Calu3 (cell line): ENCODE measurements at regions not wholly inside any gene's neighbourhood (a gene's known extent, or its start where the extent isn't known, plus 50 kb on each side); places are given as distances from the start of the nearest gene placed in this dataset.

ENCODE experiments used
- BruUV-seq: library from RNA; stranded (reverse); fragments of 400-500 nt; replicated peaks from 2 replicates; lab custom pipeline; 2021; lab: Mats Ljungman, UMichigan
- CTCF ChIA-PET: fragments of 300-600 bp; sonication (Branson Sonifier 250); formaldehyde crosslinking; loops from one replicate; lab custom pipeline; 2022; ENCODE audit warnings: antibody characterized with exemption; lab: Charles Lee
- DNase-seq: peaks from one replicate; pipeline ENCODE4 v3.0.0; 2022
- H3K27ac Mint-ChIP-seq: one replicate; pipeline ENCODE4 v1.8.0; 2022; ENCODE audit warnings: mixed read lengths; ENCODE audit not compliant: unreplicated experiment
- H3K27me3 Mint-ChIP-seq: one replicate; pipeline ENCODE4 v1.8.0; 2022; ENCODE audit warnings: mixed read lengths; ENCODE audit not compliant: unreplicated experiment
- H3K36me3 Mint-ChIP-seq: one replicate; pipeline ENCODE4 v1.8.0; 2022; ENCODE audit warnings: mild to moderate bottlenecking, moderate library complexity, mixed read lengths; ENCODE audit not compliant: insufficient read depth, unreplicated experiment
- H3K4me1 Mint-ChIP-seq: one replicate; pipeline ENCODE4 v1.8.0; 2022; ENCODE audit warnings: mild to moderate bottlenecking, low read depth, mixed read lengths; ENCODE audit not compliant: unreplicated experiment
- H3K4me3 Mint-ChIP-seq: one replicate; pipeline ENCODE4 v1.8.0; 2022; ENCODE audit warnings: mild to moderate bottlenecking, low read depth, moderate library complexity, mixed read lengths; ENCODE audit not compliant: unreplicated experiment
- H3K9me3 Mint-ChIP-seq: one replicate; pipeline ENCODE4 v1.8.0; 2022; ENCODE audit warnings: low read depth, mixed read lengths; ENCODE audit not compliant: unreplicated experiment
- intact Hi-C: fragments of 100-400 bp; cut with micrococcal nuclease; formaldehyde crosslinking; loops from one replicate; pipeline ENCODE4 v1.10.0; 2022; ENCODE audit not compliant: unreplicated experiment
- TF ChIP-seq, protein P1 (sequence below): fragments of 200-600 bp; IDR thresholded peaks from one replicate; pipeline ENCODE4 v1.8.0; 2022; ENCODE audit warnings: antibody characterized with exemption; ENCODE audit not compliant: unreplicated experiment

DNA sequence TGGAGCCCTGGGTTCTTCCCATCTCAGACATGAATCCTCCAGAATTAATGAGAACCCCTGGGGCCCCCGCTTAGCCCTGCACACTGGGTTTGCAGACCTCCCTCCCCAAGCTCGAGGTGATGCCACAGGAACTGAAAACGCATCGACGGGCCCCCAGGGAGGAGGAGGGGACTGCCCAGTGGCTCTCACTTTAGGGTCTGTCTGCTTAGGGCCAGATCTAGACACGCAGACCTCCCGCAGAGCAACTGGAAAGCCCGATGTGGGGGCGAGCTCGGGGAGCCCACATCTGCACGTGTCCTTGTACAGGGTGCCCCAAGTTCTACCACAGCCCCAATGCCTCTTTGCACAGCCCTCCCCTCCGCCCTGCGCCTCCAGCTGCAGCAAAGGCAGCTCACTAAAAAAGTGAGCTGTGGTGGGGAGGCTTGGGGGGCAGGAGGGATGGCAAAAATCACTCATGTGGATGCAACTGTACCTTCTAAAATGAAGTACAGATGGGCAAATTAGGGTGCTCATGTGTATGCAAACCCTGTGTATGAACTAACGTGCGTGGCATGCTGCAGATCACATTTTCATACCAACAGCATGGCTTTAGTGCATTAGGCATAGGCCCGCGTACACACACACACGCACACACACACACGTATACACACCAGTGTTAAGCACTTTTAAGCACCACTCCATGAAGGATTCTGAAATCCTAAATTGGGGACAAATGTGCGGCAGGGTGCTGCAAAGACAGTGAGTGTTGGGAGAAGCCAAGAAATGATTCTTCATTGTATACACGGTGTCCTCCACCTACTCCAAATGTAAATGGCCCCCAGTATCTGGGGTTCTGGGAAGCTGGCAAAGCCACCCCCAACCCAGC is 99.9 kb upstream of the MAP1LC3B2 start:
- TF ChIP-seq, protein P1, sequence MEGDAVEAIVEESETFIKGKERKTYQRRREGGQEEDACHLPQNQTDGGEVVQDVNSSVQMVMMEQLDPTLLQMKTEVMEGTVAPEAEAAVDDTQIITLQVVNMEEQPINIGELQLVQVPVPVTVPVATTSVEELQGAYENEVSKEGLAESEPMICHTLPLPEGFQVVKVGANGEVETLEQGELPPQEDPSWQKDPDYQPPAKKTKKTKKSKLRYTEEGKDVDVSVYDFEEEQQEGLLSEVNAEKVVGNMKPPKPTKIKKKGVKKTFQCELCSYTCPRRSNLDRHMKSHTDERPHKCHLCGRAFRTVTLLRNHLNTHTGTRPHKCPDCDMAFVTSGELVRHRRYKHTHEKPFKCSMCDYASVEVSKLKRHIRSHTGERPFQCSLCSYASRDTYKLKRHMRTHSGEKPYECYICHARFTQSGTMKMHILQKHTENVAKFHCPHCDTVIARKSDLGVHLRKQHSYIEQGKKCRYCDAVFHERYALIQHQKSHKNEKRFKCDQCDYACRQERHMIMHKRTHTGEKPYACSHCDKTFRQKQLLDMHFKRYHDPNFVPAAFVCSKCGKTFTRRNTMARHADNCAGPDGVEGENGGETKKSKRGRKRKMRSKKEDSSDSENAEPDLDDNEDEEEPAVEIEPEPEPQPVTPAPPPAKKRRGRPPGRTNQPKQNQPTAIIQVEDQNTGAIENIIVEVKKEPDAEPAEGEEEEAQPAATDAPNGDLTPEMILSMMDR, result no peak
- H3K27me3 Mint-ChIP-seq, result peaks cover 75% of the 10 kb centered on the region
- H3K36me3 Mint-ChIP-seq, result no peaks in the 10 kb centered on the region
- no peak overlapping the region for H3K4me3 Mint-ChIP-seq
- DNase-seq, result no peak
- H3K4me1 Mint-ChIP-seq, result peaks cover 21% of the 10 kb centered on the region
- CTCF ChIA-PET, result no interaction called here
- H3K9me3 Mint-ChIP-seq, result no peaks in the 10 kb centered on the region
- no TSS peak for BruUV-seq
- H3K27ac Mint-ChIP-seq, result no peak overlapping the region
- intact Hi-C loops, result no loop called here

DNA sequence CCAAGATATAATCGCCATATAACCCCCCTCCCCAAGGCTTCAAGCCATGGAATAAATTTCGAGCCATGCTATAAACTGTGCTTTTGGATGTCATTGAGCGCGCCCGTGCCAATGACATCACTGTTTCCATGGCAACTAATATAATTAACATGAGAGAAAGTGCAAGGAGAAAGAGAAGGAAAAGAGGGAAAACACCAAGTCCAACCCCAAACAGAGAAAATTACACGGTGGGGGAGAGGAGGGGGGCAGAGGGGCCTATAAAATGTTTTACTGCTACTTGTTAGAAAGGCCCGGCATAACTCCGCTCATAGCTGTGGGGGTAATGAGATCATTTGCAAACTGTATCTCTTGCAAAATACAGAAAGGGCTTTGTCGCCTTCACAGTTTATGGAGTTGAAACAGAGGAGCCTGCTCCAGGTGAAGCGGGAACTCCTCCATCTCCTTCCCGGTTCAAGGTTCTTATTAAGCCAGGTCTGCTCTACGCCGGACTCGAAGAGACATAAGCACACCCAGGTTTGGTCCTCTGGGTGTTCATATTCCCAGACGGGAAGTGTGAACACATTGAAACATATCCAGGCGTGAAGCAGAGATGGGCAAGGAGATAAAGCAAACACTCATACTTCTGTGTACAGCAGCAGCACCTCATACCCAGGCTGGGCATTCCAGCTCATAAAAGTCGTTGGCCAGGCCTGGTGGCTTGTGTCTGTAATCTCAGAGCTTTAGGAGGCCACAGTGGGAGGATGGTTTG is 99.1 kb upstream of the MAP1LC3B2 start:
- Mint-ChIP-seq H3K4me3 (no peak overlapping the region), H3K27me3 (peaks cover 71% of the 10 kb centered on the region), H3K36me3 (no peaks in the 10 kb centered on the region), H3K27ac (no peak overlapping the region), H3K9me3 (no peaks in the 10 kb centered on the region), H3K4me1 (peaks cover 14% of the 10 kb centered on the region)
- DNase-seq, result no peak
- intact Hi-C loops, result no loop called here
- no TSS peak for BruUV-seq
- TF ChIP-seq, protein P1, result no peak
- CTCF ChIA-PET, result interaction anchor here (0.6 kb wide), 1 partner anchor 26 kb away, joined by 3 read pairs; no protein-coding TSS in a partner anchor

DNA sequence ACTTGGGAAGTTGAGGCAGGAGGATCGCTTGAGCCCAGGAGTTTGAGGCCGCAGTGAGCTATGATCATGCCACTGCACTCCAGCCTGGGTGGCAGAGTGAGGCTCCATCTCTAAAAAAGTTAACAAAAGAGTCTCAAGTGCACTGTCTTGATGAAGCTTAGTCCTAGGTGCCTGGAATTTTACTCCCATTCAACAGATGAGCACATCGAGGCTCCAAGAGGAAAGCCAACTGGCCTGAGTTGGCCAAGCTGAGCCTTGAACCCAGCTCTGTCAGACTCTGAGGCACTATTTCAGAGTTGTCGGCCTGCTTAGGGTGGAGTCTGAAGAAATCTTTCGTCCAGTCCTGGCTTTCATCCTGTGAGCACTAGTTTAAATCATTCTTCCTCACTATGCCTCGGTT is 98.1 kb upstream of the MAP1LC3B2 start:
- Mint-ChIP-seq H3K4me1 (peaks cover 7% of the 10 kb centered on the region), H3K36me3 (no peaks in the 10 kb centered on the region), H3K9me3 (no peaks in the 10 kb centered on the region), H3K27ac (no peak overlapping the region), H3K4me3 (no peak overlapping the region), H3K27me3 (peaks cover 61% of the 10 kb centered on the region)
- TF ChIP-seq, protein P1, result no peak
- DNase-seq, result no peak
- intact Hi-C loops, result no loop called here
- CTCF ChIA-PET, result interaction anchor here (0.6 kb wide), 1 partner anchor 1228 kb away, joined by 4 read pairs; no protein-coding TSS in a partner anchor
- no TSS peak for BruUV-seq

DNA sequence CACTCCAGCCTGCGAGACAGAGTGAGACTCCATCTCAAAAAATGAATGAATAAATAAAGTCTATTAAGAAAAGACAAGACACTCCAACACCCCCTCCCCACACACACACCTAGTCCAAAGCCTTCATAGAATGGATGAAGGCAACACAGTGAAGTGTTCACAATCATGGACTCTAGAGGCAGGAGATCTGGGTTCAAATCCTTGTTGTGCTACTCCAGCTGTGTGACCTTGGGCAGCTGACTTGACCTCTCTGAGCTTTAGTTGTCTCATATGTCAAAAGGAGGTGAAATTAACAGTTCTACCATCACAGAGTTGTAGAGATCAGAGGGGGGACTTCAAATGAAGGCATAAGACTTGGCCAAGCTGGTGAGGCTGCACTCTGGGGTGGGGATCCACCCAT is 95.8 kb upstream of the MAP1LC3B2 start:
- Mint-ChIP-seq H3K4me3 (no peak overlapping the region), H3K27ac (no peak overlapping the region), H3K36me3 (no peaks in the 10 kb centered on the region), H3K27me3 (peaks cover 38% of the 10 kb centered on the region), H3K9me3 (no peaks in the 10 kb centered on the region), H3K4me1 (no peaks in the 10 kb centered on the region)
- TF ChIP-seq, protein P1, result no peak
- intact Hi-C loops, result no loop called here
- DNase-seq, result no peak
- CTCF ChIA-PET, result no interaction called here
- no TSS peak for BruUV-seq
